Activated CD8-positive, alpha-beta memory T cell treated with anti-CD3 and anti-CD28 coated beads, Interleukin-2, amount 10 ng/mL, durations not matched to agents 7 days and 5 days (primary cell): ENCODE measurements at regions not wholly inside any gene's neighbourhood (a gene's known extent, or its start where the extent isn't known, plus 50 kb on each side); places are given as distances from the start of the nearest gene placed in this dataset.

ENCODE experiments used
- ATAC-seq: fragments of 150-1000 bp; cut with Tn5 transposase; one replicate; pipeline ENCODE4 v1.10.0; 2021; ENCODE audit warnings: moderate library complexity
- CTCF ChIA-PET: fragments of 350-600 bp; sonication (Branson Sonifier 250); formaldehyde crosslinking; loops from one replicate; lab custom pipeline; 2021; ENCODE audit warnings: antibody characterized with exemption; lab: Charles Lee
- DNase-seq: peaks from one replicate; pipeline ENCODE4 v3.0.0-alpha.2; 2020
- H3K27ac Mint-ChIP-seq: one replicate; pipeline ENCODE4 v1.8.0; 2021; ENCODE audit warnings: mild to moderate bottlenecking, mixed read lengths
- H3K27me3 Mint-ChIP-seq: one replicate; pipeline ENCODE4 v1.8.0; 2021; ENCODE audit warnings: mixed read lengths
- H3K36me3 Mint-ChIP-seq: one replicate; pipeline ENCODE4 v1.8.0; 2021; ENCODE audit warnings: mild to moderate bottlenecking, mixed read lengths
- H3K4me1 Mint-ChIP-seq: one replicate; pipeline ENCODE4 v1.8.0; 2021; ENCODE audit warnings: mixed read lengths
- H3K4me3 Mint-ChIP-seq: one replicate; pipeline ENCODE4 v1.8.0; 2021; ENCODE audit warnings: mild to moderate bottlenecking, moderate library complexity, mixed read lengths
- H3K9me3 Mint-ChIP-seq: one replicate; pipeline ENCODE4 v1.8.0; 2022; ENCODE audit warnings: low read depth, mixed read lengths

- CTCF ChIA-PET: no interaction called here
- H3K4me1 Mint-ChIP-seq: no peaks in the 10 kb centered on the region
- H3K27ac Mint-ChIP-seq: no peak overlapping the region
- H3K27me3 Mint-ChIP-seq: no peaks in the 10 kb centered on the region
- H3K36me3 Mint-ChIP-seq: no peaks in the 10 kb centered on the region
- H3K4me3 Mint-ChIP-seq: no peak overlapping the region
- DNase-seq: no peak
- H3K9me3 Mint-ChIP-seq: no peaks in the 10 kb centered on the region
- ATAC-seq: no peak
Observed at GRCh38 chr2:40803900-40804299, 352.0 kb upstream of the SLC8A1 start.

- no peaks in the 10 kb centered on the region for H3K27me3 Mint-ChIP-seq
- H3K27ac Mint-ChIP-seq: no peak overlapping the region
- no peaks in the 10 kb centered on the region for H3K36me3 Mint-ChIP-seq
- DNase-seq: no peak
- CTCF ChIA-PET: no interaction called here
- no peaks in the 10 kb centered on the region for H3K4me1 Mint-ChIP-seq
- no peak overlapping the region for H3K4me3 Mint-ChIP-seq
- no peaks in the 10 kb centered on the region for H3K9me3 Mint-ChIP-seq
- ATAC-seq: no peak
Observed at GRCh38 chr2:40809156-40809555, 357.3 kb upstream of the SLC8A1 start.

GRCh38 chr2:40814616-40815015 is 362.7 kb upstream of the SLC8A1 start:
- Mint-ChIP-seq H3K27me3 (no peaks in the 10 kb centered on the region), H3K36me3 (no peaks in the 10 kb centered on the region), H3K4me3 (no peak overlapping the region), H3K9me3 (no peaks in the 10 kb centered on the region), H3K4me1 (no peaks in the 10 kb centered on the region), H3K27ac (no peak overlapping the region)
- CTCF ChIA-PET: no interaction called here
- ATAC-seq: no peak
- DNase-seq: no peak

GRCh38 chr2:40820319-40820718 is 368.4 kb upstream of the SLC8A1 start:
- H3K27ac Mint-ChIP-seq: no peak overlapping the region
- H3K27me3 Mint-ChIP-seq: no peaks in the 10 kb centered on the region
- no peaks in the 10 kb centered on the region for H3K4me1 Mint-ChIP-seq
- no peaks in the 10 kb centered on the region for H3K36me3 Mint-ChIP-seq
- CTCF ChIA-PET: no interaction called here
- no peak overlapping the region for H3K4me3 Mint-ChIP-seq
- no peak for ATAC-seq
- DNase-seq: no peak
- peaks cover 1% of the 10 kb centered on the region for H3K9me3 Mint-ChIP-seq

GRCh38 chr2:40823478-40823877 is 371.6 kb upstream of the SLC8A1 start:
- CTCF ChIA-PET: no interaction called here

GRCh38 chr2:40824278-40824677 is 372.4 kb upstream of the SLC8A1 start:
- Mint-ChIP-seq H3K36me3 (no peaks in the 10 kb centered on the region), H3K27me3 (no peaks in the 10 kb centered on the region), H3K4me3 (no peak overlapping the region), H3K9me3 (peaks cover 4% of the 10 kb centered on the region), H3K27ac (no peak overlapping the region), H3K4me1 (no peaks in the 10 kb centered on the region)
- CTCF ChIA-PET: no interaction called here
- DNase-seq (no peak), ATAC-seq (no peak)

More at GRCh38 chr2:40823478-40823877, 371.6 kb upstream of the SLC8A1 start:
- no peak for DNase-seq
- Mint-ChIP-seq H3K36me3 (no peaks in the 10 kb centered on the region), H3K4me3 (no peak overlapping the region), H3K9me3 (peaks cover 4% of the 10 kb centered on the region), H3K27ac (no peak overlapping the region), H3K27me3 (no peaks in the 10 kb centered on the region), H3K4me1 (no peaks in the 10 kb centered on the region)
- no peak for ATAC-seq

- Mint-ChIP-seq H3K4me3 (no peak overlapping the region), H3K4me1 (no peaks in the 10 kb centered on the region), H3K27ac (no peak overlapping the region), H3K36me3 (no peaks in the 10 kb centered on the region), H3K9me3 (peaks cover 4% of the 10 kb centered on the region), H3K27me3 (no peaks in the 10 kb centered on the region)
- CTCF ChIA-PET: no interaction called here
- ATAC-seq: no peak
- DNase-seq: no peak
Observed at GRCh38 chr2:40827392-40827791, 375.5 kb upstream of the SLC8A1 start.

- Mint-ChIP-seq H3K27me3 (no peaks in the 10 kb centered on the region), H3K4me1 (no peaks in the 10 kb centered on the region)
- no peak for ATAC-seq
Observed at GRCh38 chr2:40831321-40831873, 379.5 kb upstream of the SLC8A1 start.

GRCh38 chr2:40841856-40842255 is 390.0 kb upstream of the SLC8A1 start:
- Mint-ChIP-seq H3K4me3 (no peak overlapping the region), H3K36me3 (no peaks in the 10 kb centered on the region), H3K27me3 (no peaks in the 10 kb centered on the region), H3K27ac (no peak overlapping the region), H3K4me1 (no peaks in the 10 kb centered on the region), H3K9me3 (peaks cover 8% of the 10 kb centered on the region)
- CTCF ChIA-PET: no interaction called here
- DNase-seq (no peak), ATAC-seq (no peak)

More at GRCh38 chr2:40831321-40831873, 379.5 kb upstream of the SLC8A1 start:
- CTCF ChIA-PET: no interaction called here
- Mint-ChIP-seq H3K36me3 (no peaks in the 10 kb centered on the region), H3K27ac (no peak overlapping the region), H3K4me3 (no peak overlapping the region), H3K9me3 (peaks cover 9% of the 10 kb centered on the region)
- DNase-seq: no peak

GRCh38 chr2:40844353-40845277 is 392.7 kb upstream of the SLC8A1 start:
- no peak for ATAC-seq
- H3K4me3 Mint-ChIP-seq: no peak overlapping the region
- CTCF ChIA-PET: no interaction called here
- peaks cover 8% of the 10 kb centered on the region for H3K9me3 Mint-ChIP-seq
- H3K27me3 Mint-ChIP-seq: no peaks in the 10 kb centered on the region
- no peak for DNase-seq
- no peaks in the 10 kb centered on the region for H3K4me1 Mint-ChIP-seq
- no peaks in the 10 kb centered on the region for H3K36me3 Mint-ChIP-seq
- H3K27ac Mint-ChIP-seq: no peak overlapping the region

- ATAC-seq (no peak), DNase-seq (no peak)
- Mint-ChIP-seq H3K9me3 (peaks cover 9% of the 10 kb centered on the region), H3K36me3 (no peaks in the 10 kb centered on the region), H3K27me3 (no peaks in the 10 kb centered on the region), H3K4me3 (no peak overlapping the region), H3K4me1 (no peaks in the 10 kb centered on the region), H3K27ac (no peak overlapping the region)
- CTCF ChIA-PET: no interaction called here
Observed at GRCh38 chr2:40851661-40852060, 399.8 kb upstream of the SLC8A1 start.

GRCh38 chr2:40859617-40860016 is 407.7 kb upstream of the SLC8A1 start:
- H3K4me3 Mint-ChIP-seq: no peak overlapping the region
- no peaks in the 10 kb centered on the region for H3K36me3 Mint-ChIP-seq
- no peaks in the 10 kb centered on the region for H3K4me1 Mint-ChIP-seq
- DNase-seq: no peak
- CTCF ChIA-PET: no interaction called here
- no peak overlapping the region for H3K27ac Mint-ChIP-seq
- no peak for ATAC-seq
- H3K27me3 Mint-ChIP-seq: no peaks in the 10 kb centered on the region
- peaks cover 8% of the 10 kb centered on the region for H3K9me3 Mint-ChIP-seq

GRCh38 chr2:40867829-40868228 is 415.9 kb upstream of the SLC8A1 start:
- Mint-ChIP-seq H3K36me3 (no peaks in the 10 kb centered on the region), H3K9me3 (no peaks in the 10 kb centered on the region), H3K27ac (no peak overlapping the region), H3K27me3 (no peaks in the 10 kb centered on the region), H3K4me1 (no peaks in the 10 kb centered on the region), H3K4me3 (no peak overlapping the region)
- ATAC-seq (no peak), DNase-seq (no peak)
- CTCF ChIA-PET: no interaction called here

GRCh38 chr2:40872580-40872979 is 420.7 kb upstream of the SLC8A1 start:
- Mint-ChIP-seq H3K4me1 (no peaks in the 10 kb centered on the region), H3K4me3 (no peak overlapping the region), H3K9me3 (no peaks in the 10 kb centered on the region), H3K27me3 (no peaks in the 10 kb centered on the region), H3K36me3 (no peaks in the 10 kb centered on the region), H3K27ac (no peak overlapping the region)
- no peak for ATAC-seq
- CTCF ChIA-PET: no interaction called here
- DNase-seq: no peak
